NB4 (cell line): ENCODE measurements at regions not wholly inside any gene's neighbourhood (a gene's known extent, or its start where the extent isn't known, plus 50 kb on each side); places are given as distances from the start of the nearest gene placed in this dataset.

Experiments used
- MYC ChIP-seq: IDR thresholded peaks from 2 replicates; pipeline ENCODE4 v1.6.1; 2011; ENCODE audit warnings: low read depth, low read length
- POLR2A ChIP-seq: IDR thresholded peaks from 2 replicates; pipeline ENCODE4 v1.6.1; 2011; ENCODE audit warnings: mild to moderate bottlenecking; ENCODE audit not compliant: insufficient read length; ENCODE audit errors: extremely low read depth
- TF ChIP-seq, protein P1 (sequence below): IDR thresholded peaks from one replicate; pipeline ENCODE4 v1.5.1; 2012; ENCODE audit warnings: low read depth, low read length
- TF ChIP-seq, protein P2 (sequence below): IDR thresholded peaks from 2 replicates; pipeline ENCODE4 v1.6.1; 2011; ENCODE audit warnings: low read depth, low read length

DNA sequence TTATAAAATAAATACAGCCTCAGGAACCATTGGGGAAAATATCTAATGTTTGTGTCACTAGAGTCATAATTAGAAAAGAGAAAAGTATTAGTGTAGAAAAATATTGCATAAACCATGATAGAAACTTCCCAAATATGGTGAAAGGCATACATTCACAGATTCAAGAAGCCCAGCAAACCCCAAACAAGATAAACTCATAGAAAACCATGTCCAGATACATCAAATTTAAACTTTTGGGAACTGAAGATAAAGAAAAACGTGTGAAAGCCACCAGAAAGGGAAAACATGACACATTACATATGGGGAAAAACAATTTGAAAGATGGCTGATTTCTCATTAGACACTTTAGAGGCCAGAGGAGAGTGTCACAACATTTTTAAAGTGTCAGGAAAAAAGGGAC, 236.5 kb upstream of the FN1 start:
- TF ChIP-seq, protein P1, sequence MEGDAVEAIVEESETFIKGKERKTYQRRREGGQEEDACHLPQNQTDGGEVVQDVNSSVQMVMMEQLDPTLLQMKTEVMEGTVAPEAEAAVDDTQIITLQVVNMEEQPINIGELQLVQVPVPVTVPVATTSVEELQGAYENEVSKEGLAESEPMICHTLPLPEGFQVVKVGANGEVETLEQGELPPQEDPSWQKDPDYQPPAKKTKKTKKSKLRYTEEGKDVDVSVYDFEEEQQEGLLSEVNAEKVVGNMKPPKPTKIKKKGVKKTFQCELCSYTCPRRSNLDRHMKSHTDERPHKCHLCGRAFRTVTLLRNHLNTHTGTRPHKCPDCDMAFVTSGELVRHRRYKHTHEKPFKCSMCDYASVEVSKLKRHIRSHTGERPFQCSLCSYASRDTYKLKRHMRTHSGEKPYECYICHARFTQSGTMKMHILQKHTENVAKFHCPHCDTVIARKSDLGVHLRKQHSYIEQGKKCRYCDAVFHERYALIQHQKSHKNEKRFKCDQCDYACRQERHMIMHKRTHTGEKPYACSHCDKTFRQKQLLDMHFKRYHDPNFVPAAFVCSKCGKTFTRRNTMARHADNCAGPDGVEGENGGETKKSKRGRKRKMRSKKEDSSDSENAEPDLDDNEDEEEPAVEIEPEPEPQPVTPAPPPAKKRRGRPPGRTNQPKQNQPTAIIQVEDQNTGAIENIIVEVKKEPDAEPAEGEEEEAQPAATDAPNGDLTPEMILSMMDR = no peak
- TF ChIP-seq POLR2A (no peak), MYC (no peak)
- TF ChIP-seq, protein P2, sequence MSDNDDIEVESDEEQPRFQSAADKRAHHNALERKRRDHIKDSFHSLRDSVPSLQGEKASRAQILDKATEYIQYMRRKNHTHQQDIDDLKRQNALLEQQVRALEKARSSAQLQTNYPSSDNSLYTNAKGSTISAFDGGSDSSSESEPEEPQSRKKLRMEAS = no peak
